ENCODE measurements at regions not wholly inside any gene's neighbourhood (a gene's known extent, or its start where the extent isn't known, plus 50 kb on each side); places are given as distances from the start of the nearest gene placed in this dataset.

- H2AFZ ChIP-seq (ENCODE audit: low read length), result no peak overlapping the region
- H3K36me3 ChIP-seq (ENCODE audit: insufficient read depth, low read length), result no peaks in the 10 kb centered on the region
- H3F3A ChIP-seq (ENCODE audit: insufficient read depth, low read length), result no peaks in the 10 kb centered on the region
- no peaks in the 10 kb centered on the region for H3K9me3 ChIP-seq (ENCODE audit: low read length)
- no peak overlapping the region for H3K4me2 ChIP-seq (ENCODE audit: low read length)
- H3K27ac ChIP-seq (ENCODE audit: low read depth, low read length, poor library complexity, severe bottlenecking), result no peak overlapping the region
- H3K9me2 ChIP-seq (ENCODE audit: low read depth, low read length), result no peaks in the 10 kb centered on the region; the same call in 1 of the 2 replicates
- H3K4me3 ChIP-seq (ENCODE audit: low read depth, low read length, poor library complexity, severe bottlenecking), result no peak overlapping the region
- H3K27me3 ChIP-seq (ENCODE audit: insufficient read depth, low read length), result no peaks in the 10 kb centered on the region
- no peaks in the 10 kb centered on the region for H3K4me1 ChIP-seq (ENCODE audit: insufficient read depth, low read length, severe bottlenecking)
- TF ChIP-seq EZH2 (IDR thresholded peaks at IDR 0.05; ENCODE audit: borderline replicate concordance, low read length), result no peak
- TF ChIP-seq CTCF (IDR thresholded peaks at IDR 0.05; ENCODE audit: low read length), result no peak
- H3K9ac ChIP-seq (ENCODE audit: low read length), result no peak overlapping the region
- H4K20me1 ChIP-seq (ENCODE audit: insufficient read depth, low read length), result no peaks in the 10 kb centered on the region
- H3K79me2 ChIP-seq (ENCODE audit: insufficient read depth, low read length), result no peaks in the 10 kb centered on the region
Measured at GRCh38 chr12:58396239-58396638, 454.9 kb downstream of the ATP23 start.

GRCh38 chr12:58405363-58405762 lies 464.0 kb downstream of the ATP23 start:
- Histone ChIP-seq H3K9me2 (ENCODE audit: low read depth, low read length) (no peaks in the 10 kb centered on the region), H3F3A (ENCODE audit: insufficient read depth, low read length) (no peaks in the 10 kb centered on the region), H3K4me1 (ENCODE audit: insufficient read depth, low read length, severe bottlenecking) (no peaks in the 10 kb centered on the region), H3K79me2 (ENCODE audit: insufficient read depth, low read length) (no peaks in the 10 kb centered on the region), H3K4me3 (ENCODE audit: low read depth, low read length, poor library complexity, severe bottlenecking) (no peak overlapping the region), H3K9ac (ENCODE audit: low read length) (no peak overlapping the region), H4K20me1 (ENCODE audit: insufficient read depth, low read length) (no peaks in the 10 kb centered on the region), H3K36me3 (ENCODE audit: insufficient read depth, low read length) (no peaks in the 10 kb centered on the region), H3K27me3 (ENCODE audit: insufficient read depth, low read length) (no peaks in the 10 kb centered on the region), H3K9me3 (ENCODE audit: low read length) (no peaks in the 10 kb centered on the region), H3K4me2 (ENCODE audit: low read length) (no peak overlapping the region), H2AFZ (ENCODE audit: low read length) (no peak overlapping the region), H3K27ac (ENCODE audit: low read depth, low read length, poor library complexity, severe bottlenecking) (no peak overlapping the region)
- TF ChIP-seq CTCF (IDR thresholded peaks at IDR 0.05; ENCODE audit: low read length) (no peak), EZH2 (IDR thresholded peaks at IDR 0.05; ENCODE audit: borderline replicate concordance, low read length) (no peak)

GRCh38 chr12:58408516-58408915 lies 467.1 kb downstream of the ATP23 start:
- Histone ChIP-seq H3K4me3 (ENCODE audit: low read depth, low read length, poor library complexity, severe bottlenecking) (no peak overlapping the region), H3K9ac (ENCODE audit: low read length) (no peak overlapping the region), H3K4me2 (ENCODE audit: low read length) (no peak overlapping the region), H3K79me2 (ENCODE audit: insufficient read depth, low read length) (no peaks in the 10 kb centered on the region), H4K20me1 (ENCODE audit: insufficient read depth, low read length) (no peaks in the 10 kb centered on the region), H3K27ac (ENCODE audit: low read depth, low read length, poor library complexity, severe bottlenecking) (no peak overlapping the region), H2AFZ (ENCODE audit: low read length) (no peak overlapping the region), H3K9me3 (ENCODE audit: low read length) (no peaks in the 10 kb centered on the region), H3K27me3 (ENCODE audit: insufficient read depth, low read length) (no peaks in the 10 kb centered on the region), H3K4me1 (ENCODE audit: insufficient read depth, low read length, severe bottlenecking) (no peaks in the 10 kb centered on the region), H3K36me3 (ENCODE audit: insufficient read depth, low read length) (no peaks in the 10 kb centered on the region), H3F3A (ENCODE audit: insufficient read depth, low read length) (no peaks in the 10 kb centered on the region), H3K9me2 (ENCODE audit: low read depth, low read length) (no peaks in the 10 kb centered on the region)
- TF ChIP-seq CTCF (IDR thresholded peaks at IDR 0.05; ENCODE audit: low read length), result no peak
- TF ChIP-seq EZH2 (IDR thresholded peaks at IDR 0.05; ENCODE audit: borderline replicate concordance, low read length), result no peak
